ENCODE measurements at regions not wholly inside any gene's neighbourhood (a gene's known extent, or its start where the extent isn't known, plus 50 kb on each side); places are given as distances from the start of the nearest gene placed in this dataset.

- Histone ChIP-seq H4K20me1 (ENCODE audit: insufficient read depth, low read length) (no peaks in the 10 kb centered on the region), H3K9me3 (replicated peaks; ENCODE audit: insufficient read depth, low read length) (no peaks in the 10 kb centered on the region), H3K4me3 (ENCODE audit: low read length) (no peak overlapping the region), H3K27ac (ENCODE audit: low read length) (no peak overlapping the region), H3K27me3 (replicated peaks; ENCODE audit: insufficient read depth, low read length) (no peaks in the 10 kb centered on the region), H3K4me1 (ENCODE audit: low read length) (no peaks in the 10 kb centered on the region), H3F3A (ENCODE audit: insufficient read depth, low read length) (no peaks in the 10 kb centered on the region), H3K9me2 (replicated peaks; ENCODE audit: insufficient read depth, low read length) (no peaks in the 10 kb centered on the region), H2AFZ (ENCODE audit: low read length) (no peak overlapping the region), H3K9ac (ENCODE audit: low read length) (no peak overlapping the region), H3K79me2 (ENCODE audit: low read length) (no peaks in the 10 kb centered on the region), H3K4me2 (ENCODE audit: low read depth, low read length) (no peak overlapping the region), H3K36me3 (replicated peaks; ENCODE audit: insufficient read depth, low read length) (no peaks in the 10 kb centered on the region)
- TF ChIP-seq EZH2phosphoT487 (IDR thresholded peaks at IDR 0.05; ENCODE audit: low read length): no peak
- TF ChIP-seq CTCF (IDR thresholded peaks at IDR 0.05; ENCODE audit: low read length): no peak
- TF ChIP-seq EZH2 (optimal IDR thresholded peaks at IDR 0.05; ENCODE audit: low read depth, low read length): no peak
- DNase-seq: no peak
Measured at GRCh38 chr1:183710333-183710732, 57.2 kb upstream of the APOBEC4 start.

GRCh38 chr1:183704131-183704530, 51.0 kb upstream of the APOBEC4 start:
- H3K27ac ChIP-seq (ENCODE audit: low read length): no peak overlapping the region
- no peaks in the 10 kb centered on the region for H3K27me3 ChIP-seq (replicated peaks; ENCODE audit: insufficient read depth, low read length)
- H3K4me1 ChIP-seq (ENCODE audit: low read length): no peaks in the 10 kb centered on the region
- H3K4me3 ChIP-seq (ENCODE audit: low read length): no peak overlapping the region
- no peak overlapping the region for H3K9ac ChIP-seq (ENCODE audit: low read length)
- no peaks in the 10 kb centered on the region for H3K36me3 ChIP-seq (replicated peaks; ENCODE audit: insufficient read depth, low read length)
- H3K9me2 ChIP-seq (replicated peaks; ENCODE audit: insufficient read depth, low read length): no peaks in the 10 kb centered on the region
- TF ChIP-seq EZH2 (optimal IDR thresholded peaks at IDR 0.05; ENCODE audit: low read depth, low read length): no peak
- no peak for TF ChIP-seq EZH2phosphoT487 (IDR thresholded peaks at IDR 0.05; ENCODE audit: low read length)
- TF ChIP-seq CTCF (IDR thresholded peaks at IDR 0.05; ENCODE audit: low read length): no peak
- no peak overlapping the region for H3K4me2 ChIP-seq (ENCODE audit: low read depth, low read length)
- no peak overlapping the region for H2AFZ ChIP-seq (ENCODE audit: low read length)
- DNase-seq: no peak
- H3K9me3 ChIP-seq (replicated peaks; ENCODE audit: insufficient read depth, low read length): no peaks in the 10 kb centered on the region
- no peaks in the 10 kb centered on the region for H3K79me2 ChIP-seq (ENCODE audit: low read length)
- H4K20me1 ChIP-seq (ENCODE audit: insufficient read depth, low read length): no peaks in the 10 kb centered on the region
- no peaks in the 10 kb centered on the region for H3F3A ChIP-seq (ENCODE audit: insufficient read depth, low read length)

Measured in MM.1S (cell line).